ENCODE measurements at regions not wholly inside any gene's neighbourhood (a gene's known extent, or its start where the extent isn't known, plus 50 kb on each side); places are given as distances from the start of the nearest gene placed in this dataset.

DNA sequence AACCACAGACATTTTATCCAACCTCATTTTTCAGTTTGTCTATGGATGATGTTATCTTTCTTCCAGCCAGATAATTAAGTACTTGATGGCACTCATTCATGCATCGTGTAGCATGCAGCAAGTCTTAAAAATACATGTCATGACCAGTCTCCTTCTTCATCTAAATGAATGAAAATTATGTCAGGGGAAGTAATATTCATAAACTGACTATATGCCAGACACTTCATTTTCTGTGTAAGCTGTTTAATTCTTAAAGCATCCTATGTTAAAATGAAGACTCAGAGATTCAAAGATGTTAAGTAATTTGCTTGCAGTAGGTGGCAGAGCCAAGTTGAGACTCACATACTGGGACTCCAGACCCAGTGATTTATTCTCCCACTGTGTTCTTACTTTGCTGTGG is 181.7 kb upstream of the CD180 start:
- intact Hi-C loops (cut with micrococcal nuclease) (no loop called here), dilution Hi-C loops (cut with MboI; ENCODE audit: extremely low pct_ligation_motif_present, low sequenced_read_pairs) (no loop called here)
- Histone ChIP-seq H3K79me2 (ENCODE audit: control insufficient read depth, insufficient read depth, low read length) (no peaks in the 10 kb centered on the region), H3K9me3 (replicated peaks; ENCODE audit: control insufficient read depth, insufficient read depth, low read length) (no peaks in the 10 kb centered on the region), H3K4me1 (ENCODE audit: control insufficient read depth, extremely low read depth, insufficient read depth, low read length) (no peaks in the 10 kb centered on the region), H4K20me1 (replicated peaks; ENCODE audit: control insufficient read depth, extremely low read depth, insufficient read depth, low read length) (no peaks in the 10 kb centered on the region), H3K9ac (replicated peaks; ENCODE audit: extremely low read depth, insufficient read depth, low read length) (no peak overlapping the region), H3K9me1 (replicated peaks; ENCODE audit: control insufficient read depth, extremely low read depth, insufficient read depth, low read length) (no peaks in the 10 kb centered on the region), H3K36me3 (ENCODE audit: control insufficient read depth in 2 of 2, extremely low read depth in 1 of 2, insufficient read depth in 2 of 2, low read length in 2 of 2) (no peaks in the 10 kb centered on the region), H3K27me3 (ENCODE audit: control insufficient read depth in 2 of 2, insufficient read depth in 2 of 2, low read length in 2 of 2) (no peaks in the 10 kb centered on the region), H3K4me2 (ENCODE audit: insufficient read depth, low read length) (no peak overlapping the region), H2AFZ (ENCODE audit: low read depth, low read length) (no peak overlapping the region), H3K27ac (ENCODE audit: insufficient read depth, low read depth, low read length) (no peak overlapping the region), H3K4me3 (replicated peaks in 1 of 3; ENCODE audit: insufficient read depth in 1 of 3, low read depth in 1 of 3, low read length in 3 of 3) (no peak overlapping the region)
- DNase-seq (ENCODE audit: low read depth, low spot score) (no peak), FAIRE-seq (no peak)
- ChIA-PET POLR2A (no interaction called here), CTCF (no interaction called here)
- no TSS peak for BruUV-seq (replicated peaks)
- TF ChIP-seq EZH2 (IDR thresholded peaks at IDR 0.05; ENCODE audit: borderline replicate concordance, low read depth, low read length, severe bottlenecking) (no peak), MYC (IDR thresholded peaks at IDR 0.05; ENCODE audit: low read depth, low read length) (no peak), JUN (IDR thresholded peaks at IDR 0.05; ENCODE audit: borderline replicate concordance, insufficient read depth, insufficient read length, low read depth) (no peak), FOS (IDR thresholded peaks at IDR 0.05; ENCODE audit: borderline replicate concordance, insufficient read depth, low read length) (no peak), GATA2 (IDR thresholded peaks at IDR 0.05; ENCODE audit: insufficient read depth, insufficient read length, low read depth, low read length) (no peak), POLR2A (IDR thresholded peaks at IDR 0.05; ENCODE audit: low read depth, low read length) (no peak), POLR2AphosphoS5 (IDR thresholded peaks at IDR 0.05; ENCODE audit: insufficient read depth, low read depth, low read length) (no peak)
- TF ChIP-seq, protein P1, sequence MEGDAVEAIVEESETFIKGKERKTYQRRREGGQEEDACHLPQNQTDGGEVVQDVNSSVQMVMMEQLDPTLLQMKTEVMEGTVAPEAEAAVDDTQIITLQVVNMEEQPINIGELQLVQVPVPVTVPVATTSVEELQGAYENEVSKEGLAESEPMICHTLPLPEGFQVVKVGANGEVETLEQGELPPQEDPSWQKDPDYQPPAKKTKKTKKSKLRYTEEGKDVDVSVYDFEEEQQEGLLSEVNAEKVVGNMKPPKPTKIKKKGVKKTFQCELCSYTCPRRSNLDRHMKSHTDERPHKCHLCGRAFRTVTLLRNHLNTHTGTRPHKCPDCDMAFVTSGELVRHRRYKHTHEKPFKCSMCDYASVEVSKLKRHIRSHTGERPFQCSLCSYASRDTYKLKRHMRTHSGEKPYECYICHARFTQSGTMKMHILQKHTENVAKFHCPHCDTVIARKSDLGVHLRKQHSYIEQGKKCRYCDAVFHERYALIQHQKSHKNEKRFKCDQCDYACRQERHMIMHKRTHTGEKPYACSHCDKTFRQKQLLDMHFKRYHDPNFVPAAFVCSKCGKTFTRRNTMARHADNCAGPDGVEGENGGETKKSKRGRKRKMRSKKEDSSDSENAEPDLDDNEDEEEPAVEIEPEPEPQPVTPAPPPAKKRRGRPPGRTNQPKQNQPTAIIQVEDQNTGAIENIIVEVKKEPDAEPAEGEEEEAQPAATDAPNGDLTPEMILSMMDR (IDR thresholded peaks at IDR 0.05; ENCODE audit: extremely low read depth in 1 of 2, insufficient read depth in 1 of 2, low read depth in 1 of 2, low read length in 2 of 2), result no peak
- TF ChIP-seq, protein P2, sequence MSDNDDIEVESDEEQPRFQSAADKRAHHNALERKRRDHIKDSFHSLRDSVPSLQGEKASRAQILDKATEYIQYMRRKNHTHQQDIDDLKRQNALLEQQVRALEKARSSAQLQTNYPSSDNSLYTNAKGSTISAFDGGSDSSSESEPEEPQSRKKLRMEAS (IDR thresholded peaks at IDR 0.05; ENCODE audit: insufficient read depth, insufficient read length), result no peak

All from endothelial cell of umbilical vein (primary cell).